ENCODE measurements at regions not wholly inside any gene's neighbourhood (a gene's known extent, or its start where the extent isn't known, plus 50 kb on each side); places are given as distances from the start of the nearest gene placed in this dataset.
"Not testable (repeated sequence)": the region's sequence is repeated elsewhere in the genome, so short reads cannot be mapped to it uniquely, and the experiment has no call there.

GRCh38 chr2:91466780-91467363 lies 2775.4 kb downstream of the RPIA start:
- peaks cover 0 to 38% (median 0%) of the 10 kb centered on the region in 4 donors for H3K27me3 ChIP-seq
- H3K27ac ChIP-seq; H3K4me3 ChIP-seq; intact Hi-C loops (cut with DNase I); H3K9me3 ChIP-seq; H3K4me1 ChIP-seq; DNase-seq; H3K36me3 ChIP-seq: not testable (repeated sequence)
- 31 to 33% methylated on average over 1 of the region's 1 CpG for WGBS, 2 donors

- not testable (repeated sequence) for H3K27ac ChIP-seq
- WGBS, 2 donors: 27 to 54% methylated on average over 2 of the region's 2 CpGs
Observed at GRCh38 chr2:91476244-91476935, 2784.9 kb downstream of the RPIA start.

GRCh38 chr2:91476936-91477246 lies 2785.4 kb downstream of the RPIA start:
- H3K36me3 ChIP-seq; H3K27ac ChIP-seq; H3K9me3 ChIP-seq; DNase-seq; H3K4me3 ChIP-seq; intact Hi-C loops (cut with DNase I): not testable (repeated sequence)
- Histone ChIP-seq H3K4me1 (peaks cover 12 to 27% (median 19%) of the 10 kb centered on the region in 3 donors), H3K27me3 (peaks cover 9 to 58% (median 19%) of the 10 kb centered on the region in 4 donors)
- 15 to 26% methylated on average over 14 to 17 of the region's 25 CpGs for WGBS, 2 donors

More at GRCh38 chr2:91476244-91476935, 2784.9 kb downstream of the RPIA start:
- intact Hi-C loops (cut with DNase I); H3K36me3 ChIP-seq; H3K9me3 ChIP-seq; H3K4me3 ChIP-seq; DNase-seq: not testable (repeated sequence)
- Histone ChIP-seq H3K4me1 (peaks cover 12 to 27% (median 19%) of the 10 kb centered on the region in 3 donors), H3K27me3 (peaks cover 9 to 55% (median 19%) of the 10 kb centered on the region in 4 donors)

- H3K9me3 ChIP-seq; intact Hi-C loops (cut with DNase I); H3K27ac ChIP-seq; DNase-seq; H3K36me3 ChIP-seq: not testable (repeated sequence)
- H3K27me3 ChIP-seq: peaks cover 9 to 56% (median 19%) of the 10 kb centered on the region in 4 donors
- H3K4me1 ChIP-seq: peaks cover 12 to 27% (median 19%) of the 10 kb centered on the region in 3 donors
- WGBS, 2 donors: 5% methylated on average over 24 to 33 of the region's 51 CpGs
- H3K4me3 ChIP-seq: peak overlapping the region; percentile 25 to 64 (median 46)
Observed at GRCh38 chr2:91477291-91477690, 2785.8 kb downstream of the RPIA start.

- TF ChIP-seq CTCF (IDR thresholded peaks at IDR 0.05): no peak
- TF ChIP-seq POLR2A (IDR thresholded peaks at IDR 0.05): no peak
- no peaks in the 10 kb centered on the region for H3K9me3 ChIP-seq
- H3K27ac ChIP-seq: no peak overlapping the region
- peaks cover 12 to 27% (median 19%) of the 10 kb centered on the region in 3 donors for H3K4me1 ChIP-seq
- intact Hi-C loops (cut with DNase I): no loop called here
- H3K27me3 ChIP-seq: peaks cover 9 to 61% (median 19%) of the 10 kb centered on the region in 4 donors
- H3K36me3 ChIP-seq: no peaks in the 10 kb centered on the region
- WGBS, 2 donors: 7 to 8% methylated on average over 78 to 93 of the region's 123 CpGs
- no peak for DNase-seq
- peak overlapping the region; percentile 25 to 64 (median 46) for H3K4me3 ChIP-seq
Observed at GRCh38 chr2:91477731-91478672, 2786.5 kb downstream of the RPIA start.

GRCh38 chr2:91478851-91479718 lies 2787.6 kb downstream of the RPIA start:
- H3K9me3 ChIP-seq; H3K27ac ChIP-seq; intact Hi-C loops (cut with DNase I); DNase-seq; H3K36me3 ChIP-seq: not testable (repeated sequence)
- H3K27me3 ChIP-seq: peaks cover 9 to 58% (median 19%) of the 10 kb centered on the region in 4 donors
- peak overlapping the region; percentile 25 to 64 (median 46) for H3K4me3 ChIP-seq
- H3K4me1 ChIP-seq: peaks cover 12 to 27% (median 19%) of the 10 kb centered on the region in 3 donors
- 4 to 8% methylated on average over 44 to 55 of the region's 70 CpGs for WGBS, 2 donors

GRCh38 chr2:91485226-91485625 lies 2793.8 kb downstream of the RPIA start:
- H3K9me3 ChIP-seq; H3K4me1 ChIP-seq; intact Hi-C loops (cut with DNase I); H3K4me3 ChIP-seq; H3K27ac ChIP-seq; H3K36me3 ChIP-seq; DNase-seq: not testable (repeated sequence)
- peaks cover 0 to 30% (median 0%) of the 10 kb centered on the region in 4 donors for H3K27me3 ChIP-seq
- 19 to 27% methylated on average over 4 of the region's 4 CpGs for WGBS, 2 donors

GRCh38 chr2:91497129-91498064 lies 2805.9 kb downstream of the RPIA start:
- DNase-seq; H3K27me3 ChIP-seq; H3K27ac ChIP-seq; intact Hi-C loops (cut with DNase I); H3K4me3 ChIP-seq; H3K36me3 ChIP-seq; H3K4me1 ChIP-seq: not testable (repeated sequence)
- 38 to 59% methylated on average over 6 to 7 of the region's 18 CpGs for WGBS, 2 donors
- peaks cover 0 to 23% (median 7%) of the 10 kb centered on the region in 3 donors for H3K9me3 ChIP-seq

- H3K4me1 ChIP-seq; intact Hi-C loops (cut with DNase I): not testable (repeated sequence)
Observed at GRCh38 chr2:91498065-91498449, 2806.6 kb downstream of the RPIA start.

More at GRCh38 chr2:91498065-91498449, 2806.6 kb downstream of the RPIA start:
- H3K36me3 ChIP-seq, H3K4me3 ChIP-seq, H3K27ac ChIP-seq, DNase-seq, H3K27me3 ChIP-seq: not testable (repeated sequence)
- H3K9me3 ChIP-seq: peaks cover 0 to 27% (median 10%) of the 10 kb centered on the region in 3 donors

Measured in esophagus squamous epithelium (tissue), 5 donors.